Adrenal gland (tissue), 9 donors: ENCODE measurements at regions not wholly inside any gene's neighbourhood (a gene's known extent, or its start where the extent isn't known, plus 50 kb on each side); places are given as distances from the start of the nearest gene placed in this dataset.

Experiments used
- DNase-seq, 7 donors: peaks; one replicate each; pipeline ENCODE4 v3.0.0-alpha.2; 2019 to 2020
- H3K27ac ChIP-seq, 5 donors: fragments of 200-600 bp; sonication (generic) in 4 of 5; 1 replicate in 3 of 5; 2 replicates in 2 of 5; pipeline versions ENCODE4 v1.5.1 to v1.8.0; 2016 to 2020; ENCODE audit warnings: mild to moderate bottlenecking in 1 of 5
- H3K27me3 ChIP-seq: fragments of 200-600 bp; 2 replicates; pipeline ENCODE4 v1.8.0; 2021
- H3K36me3 ChIP-seq, 2 donors: fragments of 200-600 bp; replicated peaks in 1 of 2; 1 replicate in 1 of 2; 2 replicates in 1 of 2; pipeline versions ENCODE4 v1.5.1 to v1.8.0; 2018 to 2022
- H3K4me1 ChIP-seq, 2 donors: fragments of 200-600 bp; replicated peaks in 1 of 2; 1 replicate in 1 of 2; 2 replicates in 1 of 2; pipeline versions ENCODE4 v1.5.1 to v1.8.0; 2018 to 2021
- H3K4me3 ChIP-seq, 4 donors: fragments of 200-600 bp; sonication (generic) in 3 of 4; one replicate each; pipeline ENCODE4 v1.5.1; 2016 to 2018
- H3K9me3 ChIP-seq, 3 donors: fragments of 200-600 bp; sonication (generic) in 1 of 3; replicated peaks in 1 of 3; 1 replicate in 2 of 3; 2 replicates in 1 of 3; pipeline versions ENCODE4 v1.5.1 to v1.8.0; 2016 to 2021
- CTCF ChIP-seq, 6 experiments: fragments of 450-650 bp in 4 of 6; fragments of 200-600 bp in 2 of 6; sonication (generic) in 1 of 6; IDR thresholded peaks; 1 replicate in 5 of 6; 2 replicates in 1 of 6; pipeline versions ENCODE4 v1.5.1 to v1.8.0; 2016 to 2021; ENCODE audit warnings: antibody characterized with exemption in 6 of 6, mild to moderate bottlenecking in 2 of 6, moderate library complexity in 1 of 6
- POLR2A ChIP-seq, 2 donors: fragments of 450-650 bp; IDR thresholded peaks; one replicate each; pipeline ENCODE4 v1.6.1; 2017; ENCODE audit warnings: antibody characterized with exemption in 2 of 2, mild to moderate bottlenecking in 2 of 2, moderate library complexity in 1 of 2
- WGBS, 4 donors: extraction: QIAGEN DNeasy Blood & Tissue Kit in 2 of 4; methylation state at CpG; one replicate each; pipeline versions ENCODE4 v1.1.5 to v1.1.7; 2013 to 2017; 5-methylcytosine and 5-hydroxymethylcytosine counted together
- intact Hi-C, 2 donors: fragments of 100-400 bp; cut with DNase I; formaldehyde crosslinking; loops; one replicate each; pipeline versions ENCODE4 v1.14.1 to v1.15.0; 2022 to 2023
- donor health status: healthy with polysubstance abuse.
- donor health status: Bipolar disorder and iron deficiency.
- donor health status: DM: yes; HTN: yes; CAD: no.
- donor health status: DM: no; HTN: no; CAD: no.
- donor health status: DM: no; HTN: no; CAD: no.

- DNase-seq = no peak
- no peak for TF ChIP-seq POLR2A (IDR thresholded peaks at IDR 0.05)
- no peak for TF ChIP-seq CTCF (IDR thresholded peaks at IDR 0.05)
- Histone ChIP-seq H3K36me3 (no peaks in the 10 kb centered on the region), H3K4me3 (no peak overlapping the region), H3K27me3 (no peaks in the 10 kb centered on the region), H3K27ac (no peak overlapping the region), H3K4me1 (no peaks in the 10 kb centered on the region), H3K9me3 (no peaks in the 10 kb centered on the region)
- 53 to 77% (median 72%) methylated on average over 3 of the region's 3 CpGs for WGBS, 4 donors
- intact Hi-C loops = no loop called here
Observed at GRCh38 chr9:20217596-20217995, 404.7 kb downstream of the MLLT3 start.

- Histone ChIP-seq H3K36me3 (no peaks in the 10 kb centered on the region), H3K27me3 (no peaks in the 10 kb centered on the region)
Observed at GRCh38 chr9:20216438-20216837, 405.9 kb downstream of the MLLT3 start.

GRCh38 chr9:20215552-20215951 lies 406.7 kb downstream of the MLLT3 start:
- H3K4me1 ChIP-seq = no peaks in the 10 kb centered on the region
- H3K27ac ChIP-seq = no peak overlapping the region
- intact Hi-C loops = no loop called here
- no peaks in the 10 kb centered on the region for H3K27me3 ChIP-seq
- DNase-seq = no peak
- TF ChIP-seq CTCF (IDR thresholded peaks at IDR 0.05) = no peak
- TF ChIP-seq POLR2A (IDR thresholded peaks at IDR 0.05) = no peak
- 87 to 95% (median 91%) methylated on average over 2 of the region's 2 CpGs for WGBS, 4 donors
- H3K36me3 ChIP-seq = no peaks in the 10 kb centered on the region
- no peaks in the 10 kb centered on the region for H3K9me3 ChIP-seq
- H3K4me3 ChIP-seq = no peak overlapping the region

More at GRCh38 chr9:20216438-20216837, 405.9 kb downstream of the MLLT3 start:
- no peak for TF ChIP-seq CTCF (IDR thresholded peaks at IDR 0.05)
- TF ChIP-seq POLR2A (IDR thresholded peaks at IDR 0.05) = no peak
- Histone ChIP-seq H3K4me3 (no peak overlapping the region), H3K9me3 (no peaks in the 10 kb centered on the region), H3K4me1 (no peaks in the 10 kb centered on the region), H3K27ac (no peak overlapping the region)
- no peak for DNase-seq
- intact Hi-C loops = no loop called here

- no peaks in the 10 kb centered on the region for H3K4me1 ChIP-seq
- WGBS, 4 donors = 74 to 82% (median 76%) methylated on average over 3 of the region's 3 CpGs
- H3K27ac ChIP-seq = no peak overlapping the region
- no peaks in the 10 kb centered on the region for H3K36me3 ChIP-seq
- H3K4me3 ChIP-seq = no peak overlapping the region
- no peaks in the 10 kb centered on the region for H3K27me3 ChIP-seq
- no peak for TF ChIP-seq POLR2A (IDR thresholded peaks at IDR 0.05)
- TF ChIP-seq CTCF (IDR thresholded peaks at IDR 0.05) = no peak
- intact Hi-C loops = no loop called here
- DNase-seq = no peak
- H3K9me3 ChIP-seq = no peaks in the 10 kb centered on the region
Observed at GRCh38 chr9:20212806-20213205, 409.5 kb downstream of the MLLT3 start.
